Fibroblast of lung (primary cell): ENCODE measurements at regions not wholly inside any gene's neighbourhood (a gene's known extent, or its start where the extent isn't known, plus 50 kb on each side); places are given as distances from the start of the nearest gene placed in this dataset.

Experiments
- DNase-seq, 2 donors: peaks; one replicate each; pipeline versions ENCODE4 v3.0.0 to v3.0.0-alpha.2; 2010; ENCODE audit warnings: low read depth in 2 of 2
- H2AFZ ChIP-seq: 2 replicates; pipeline ENCODE4 v1.5.1; 2012; ENCODE audit warnings: low read length, control low read depth, inconsistent platforms
- H3K27ac ChIP-seq: 2 replicates; pipeline ENCODE4 v1.5.1; 2011; ENCODE audit warnings: low read length, control low read depth; ENCODE audit not compliant: insufficient read depth
- H3K27me3 ChIP-seq: 2 replicates; pipeline ENCODE4 v1.5.1; 2011; ENCODE audit warnings: mild to moderate bottlenecking, low read length; ENCODE audit not compliant: control insufficient read depth, insufficient read depth
- H3K36me3 ChIP-seq: 2 replicates; pipeline ENCODE4 v1.5.1; 2011; ENCODE audit warnings: low read length; ENCODE audit not compliant: control insufficient read depth, insufficient read depth
- H3K4me1 ChIP-seq: 2 replicates; pipeline ENCODE4 v1.5.1; 2011; ENCODE audit warnings: low read length; ENCODE audit not compliant: control insufficient read depth, insufficient read depth; ENCODE audit errors: extremely low read depth
- H3K4me2 ChIP-seq: 2 replicates; pipeline ENCODE4 v1.5.1; 2011; ENCODE audit warnings: low read length, control low read depth; ENCODE audit not compliant: insufficient read depth; ENCODE audit errors: extremely low read depth
- H3K4me3 ChIP-seq, 4 experiments: fragments of 200-600 bp in 1 of 4; sonication (generic) in 1 of 4; replicated peaks in 1 of 4; 2 replicates each; pipeline ENCODE4 v1.5.1; 2011 to 2016; ENCODE audit warnings: low read length in 4 of 4, low read depth in 3 of 4, mild to moderate bottlenecking in 3 of 4, control low read depth in 2 of 4, inconsistent platforms in 1 of 4, mixed read lengths in 1 of 4; ENCODE audit not compliant: insufficient read depth in 1 of 4; ENCODE audit errors: control extremely low read depth in 1 of 4
- H3K79me2 ChIP-seq: 2 replicates; pipeline ENCODE4 v1.5.1; 2012; ENCODE audit warnings: mild to moderate bottlenecking, low read length, inconsistent platforms; ENCODE audit not compliant: control insufficient read depth, insufficient read depth
- H3K9ac ChIP-seq: 2 replicates; pipeline ENCODE4 v1.5.1; 2011; ENCODE audit warnings: mild to moderate bottlenecking, low read length, control low read depth; ENCODE audit not compliant: insufficient read depth
- H3K9me3 ChIP-seq: 2 replicates; pipeline ENCODE4 v1.5.1; 2012; ENCODE audit warnings: low read depth, low read length; ENCODE audit not compliant: control insufficient read depth, insufficient read depth
- H4K20me1 ChIP-seq: 2 replicates; pipeline ENCODE4 v1.5.1; 2011; ENCODE audit warnings: low read length; ENCODE audit not compliant: control insufficient read depth, insufficient read depth; ENCODE audit errors: extremely low read depth
- EZH2 ChIP-seq: IDR thresholded peaks from 2 replicates; pipeline ENCODE4 v1.5.1; 2012; ENCODE audit warnings: low read length, control low read depth, mild to moderate bottlenecking; ENCODE audit errors: missing control alignments
- TF ChIP-seq, protein P1 (sequence below), 2 donors: IDR thresholded peaks in 1 of 2; conservative IDR thresholded peaks in 1 of 2; 1 replicate in 1 of 2; 2 replicates in 1 of 2; pipeline ENCODE4 v1.5.1; 2011 to 2012; ENCODE audit warnings: low read length in 2 of 2, control low read depth in 1 of 2, inconsistent platforms in 1 of 2, low read depth in 1 of 2, mild to moderate bottlenecking in 1 of 2

DNA sequence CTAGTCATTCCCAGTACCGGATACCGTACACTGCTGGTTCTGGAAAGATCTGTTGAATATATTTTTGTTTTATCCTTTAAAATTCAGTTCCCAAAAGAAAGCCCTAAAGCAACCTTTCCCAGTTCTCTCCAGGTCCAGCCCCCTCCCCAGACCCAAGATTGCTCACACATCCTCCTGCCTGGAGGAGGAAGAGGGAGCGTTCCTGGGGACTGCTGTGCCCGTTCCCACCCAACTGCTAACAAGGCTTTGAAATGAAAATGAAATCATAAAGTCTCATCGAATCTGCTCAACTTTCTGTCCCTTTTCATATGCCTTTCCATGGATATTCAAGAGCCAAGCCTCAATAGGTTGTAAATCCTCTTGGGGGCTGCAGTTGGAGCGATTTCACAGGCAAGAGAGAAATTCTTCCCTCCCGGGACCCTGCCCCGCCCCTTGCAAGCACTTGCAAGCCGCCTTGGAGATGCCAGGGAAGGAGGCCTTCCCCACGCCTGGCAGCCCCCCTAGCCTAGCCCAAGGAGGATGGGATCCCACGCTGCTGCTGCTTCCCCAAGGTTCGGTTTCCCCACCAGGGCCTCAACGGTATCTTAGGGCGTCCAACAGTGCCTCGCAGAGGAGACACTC lies 113.2 kb upstream of the CACHD1 start:
- Histone ChIP-seq H4K20me1 (no peaks in the 10 kb centered on the region), H3K79me2 (no peaks in the 10 kb centered on the region), H2AFZ (no peak overlapping the region), H3K36me3 (no peaks in the 10 kb centered on the region), H3K4me1 (no peaks in the 10 kb centered on the region), H3K4me3 (no peak overlapping the region), H3K27me3 (no peaks in the 10 kb centered on the region), H3K27ac (no peak overlapping the region), H3K9ac (no peak overlapping the region), H3K9me3 (no peaks in the 10 kb centered on the region), H3K4me2 (no peak overlapping the region)
- no peak for DNase-seq
- TF ChIP-seq, protein P1, sequence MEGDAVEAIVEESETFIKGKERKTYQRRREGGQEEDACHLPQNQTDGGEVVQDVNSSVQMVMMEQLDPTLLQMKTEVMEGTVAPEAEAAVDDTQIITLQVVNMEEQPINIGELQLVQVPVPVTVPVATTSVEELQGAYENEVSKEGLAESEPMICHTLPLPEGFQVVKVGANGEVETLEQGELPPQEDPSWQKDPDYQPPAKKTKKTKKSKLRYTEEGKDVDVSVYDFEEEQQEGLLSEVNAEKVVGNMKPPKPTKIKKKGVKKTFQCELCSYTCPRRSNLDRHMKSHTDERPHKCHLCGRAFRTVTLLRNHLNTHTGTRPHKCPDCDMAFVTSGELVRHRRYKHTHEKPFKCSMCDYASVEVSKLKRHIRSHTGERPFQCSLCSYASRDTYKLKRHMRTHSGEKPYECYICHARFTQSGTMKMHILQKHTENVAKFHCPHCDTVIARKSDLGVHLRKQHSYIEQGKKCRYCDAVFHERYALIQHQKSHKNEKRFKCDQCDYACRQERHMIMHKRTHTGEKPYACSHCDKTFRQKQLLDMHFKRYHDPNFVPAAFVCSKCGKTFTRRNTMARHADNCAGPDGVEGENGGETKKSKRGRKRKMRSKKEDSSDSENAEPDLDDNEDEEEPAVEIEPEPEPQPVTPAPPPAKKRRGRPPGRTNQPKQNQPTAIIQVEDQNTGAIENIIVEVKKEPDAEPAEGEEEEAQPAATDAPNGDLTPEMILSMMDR (conservative IDR thresholded peaks at IDR 0.05 in 1 of 2, IDR thresholded peaks at IDR 0.05 in 1 of 2; ENCODE audit: low read depth in 1 of 2, low read length in 2 of 2): no peak
- no peak for TF ChIP-seq EZH2

DNA sequence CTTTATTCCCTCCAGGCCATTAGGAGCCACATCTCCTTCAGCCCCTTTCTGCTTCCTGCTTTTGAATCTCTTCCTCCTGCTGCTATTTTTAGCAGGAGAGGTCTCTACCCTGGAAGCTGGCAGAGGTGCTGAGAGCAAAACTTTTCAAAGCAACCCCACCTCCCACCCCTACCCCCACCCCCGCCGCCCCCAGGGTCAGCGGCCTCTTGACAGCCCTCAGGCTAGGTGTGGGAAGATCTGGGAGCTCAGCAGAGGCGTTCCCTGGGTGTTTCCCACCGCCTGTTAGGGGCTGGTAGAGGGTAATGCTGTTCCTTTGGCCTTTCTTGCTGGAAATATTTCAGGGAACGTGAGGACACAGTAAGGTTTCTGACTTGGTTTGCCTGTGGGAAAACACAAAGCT lies 112.5 kb upstream of the CACHD1 start:
- no peak for DNase-seq
- Histone ChIP-seq H4K20me1 (no peaks in the 10 kb centered on the region), H3K4me1 (no peaks in the 10 kb centered on the region), H2AFZ (no peak overlapping the region), H3K4me2 (no peak overlapping the region), H3K79me2 (no peaks in the 10 kb centered on the region), H3K27ac (no peak overlapping the region), H3K9me3 (no peaks in the 10 kb centered on the region), H3K9ac (no peak overlapping the region), H3K27me3 (no peaks in the 10 kb centered on the region), H3K4me3 (no peak overlapping the region), H3K36me3 (no peaks in the 10 kb centered on the region)
- TF ChIP-seq, protein P1 (conservative IDR thresholded peaks at IDR 0.05 in 1 of 2, IDR thresholded peaks at IDR 0.05 in 1 of 2; ENCODE audit: low read depth in 1 of 2, low read length in 2 of 2): no peak
- TF ChIP-seq EZH2: no peak

DNA sequence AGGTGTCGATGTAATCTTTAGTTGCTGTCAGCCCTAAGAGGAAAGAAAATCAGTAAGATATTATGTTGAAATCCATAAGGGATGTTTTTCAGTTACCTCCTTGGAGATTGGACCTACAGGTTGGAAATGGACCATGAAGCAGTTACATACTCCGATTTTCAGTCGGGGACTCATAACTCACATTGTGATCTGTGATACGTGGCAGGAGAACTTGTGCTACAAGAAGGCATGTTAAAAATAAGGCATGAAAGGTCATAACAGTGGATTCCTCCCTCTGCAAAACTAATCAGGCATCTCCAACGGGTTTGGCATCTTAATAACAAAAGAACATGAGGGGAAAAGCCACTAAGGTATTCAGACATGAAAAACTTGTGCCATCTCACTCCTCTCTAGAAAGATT lies 111.2 kb upstream of the CACHD1 start:
- Histone ChIP-seq H3K79me2 (no peaks in the 10 kb centered on the region), H3K9ac (no peak overlapping the region), H3K27ac (no peak overlapping the region), H4K20me1 (no peaks in the 10 kb centered on the region), H3K36me3 (no peaks in the 10 kb centered on the region), H3K4me3 (no peak overlapping the region), H3K27me3 (no peaks in the 10 kb centered on the region), H3K4me2 (no peak overlapping the region), H2AFZ (no peak overlapping the region), H3K4me1 (no peaks in the 10 kb centered on the region), H3K9me3 (no peaks in the 10 kb centered on the region)
- no peak for DNase-seq
- TF ChIP-seq, protein P1 (conservative IDR thresholded peaks at IDR 0.05 in 1 of 2, IDR thresholded peaks at IDR 0.05 in 1 of 2; ENCODE audit: low read depth in 1 of 2, low read length in 2 of 2): no peak
- no peak for TF ChIP-seq EZH2
